ENCODE measurements at regions not wholly inside any gene's neighbourhood (a gene's known extent, or its start where the extent isn't known, plus 50 kb on each side); places are given as distances from the start of the nearest gene placed in this dataset.
"Not testable (repeated sequence)": the region's sequence is repeated elsewhere in the genome, so short reads cannot be mapped to it uniquely, and the experiment has no call there.

DNA sequence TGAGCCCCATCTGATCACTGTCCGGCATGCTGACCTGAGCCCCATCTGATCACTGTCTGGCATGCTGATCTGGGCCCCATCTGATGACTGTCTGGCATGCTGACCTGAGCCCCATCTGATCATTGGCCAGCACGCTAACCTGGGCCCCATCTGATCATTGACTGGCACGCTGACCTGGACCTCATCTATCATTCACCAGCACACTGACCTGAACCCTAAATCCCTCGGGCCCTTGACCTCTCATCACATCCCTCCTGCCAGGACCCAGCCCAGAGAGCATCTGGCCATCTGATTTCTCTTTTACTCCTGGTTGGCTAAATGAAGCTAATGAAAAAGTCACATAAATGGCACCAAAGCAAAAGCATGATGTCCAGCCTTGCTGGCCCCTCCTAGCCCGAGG is 207.1 kb downstream of the NDUFA10 start:
- no peak for DNase-seq

DNA sequence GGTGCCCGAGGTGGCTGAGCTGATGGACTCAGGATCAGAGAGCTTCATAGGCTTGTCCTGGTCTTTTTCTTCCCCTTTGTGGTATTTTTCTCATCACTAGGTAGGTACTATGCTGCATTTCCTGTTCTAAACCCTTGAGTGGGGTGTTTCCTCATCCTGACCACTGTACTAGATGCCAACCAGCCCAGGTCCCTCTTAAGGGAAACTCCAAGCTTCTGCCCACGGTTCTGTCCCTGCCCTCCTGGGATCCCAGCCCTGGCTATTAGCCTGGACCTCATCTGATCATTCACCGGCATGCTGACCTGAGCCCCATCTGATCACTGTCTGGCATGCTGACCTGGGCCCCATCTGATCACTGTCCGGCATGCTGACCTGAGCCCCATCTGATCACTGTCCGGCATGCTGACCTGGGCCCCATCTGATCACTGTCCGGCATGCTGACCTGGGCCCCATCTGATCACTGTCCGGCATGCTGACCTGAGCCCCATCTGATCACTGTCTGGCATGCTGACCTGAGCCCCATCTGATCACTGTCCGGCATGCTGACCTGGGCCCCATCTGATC is 207.6 kb downstream of the NDUFA10 start:
- not testable (repeated sequence) for DNase-seq

DNA sequence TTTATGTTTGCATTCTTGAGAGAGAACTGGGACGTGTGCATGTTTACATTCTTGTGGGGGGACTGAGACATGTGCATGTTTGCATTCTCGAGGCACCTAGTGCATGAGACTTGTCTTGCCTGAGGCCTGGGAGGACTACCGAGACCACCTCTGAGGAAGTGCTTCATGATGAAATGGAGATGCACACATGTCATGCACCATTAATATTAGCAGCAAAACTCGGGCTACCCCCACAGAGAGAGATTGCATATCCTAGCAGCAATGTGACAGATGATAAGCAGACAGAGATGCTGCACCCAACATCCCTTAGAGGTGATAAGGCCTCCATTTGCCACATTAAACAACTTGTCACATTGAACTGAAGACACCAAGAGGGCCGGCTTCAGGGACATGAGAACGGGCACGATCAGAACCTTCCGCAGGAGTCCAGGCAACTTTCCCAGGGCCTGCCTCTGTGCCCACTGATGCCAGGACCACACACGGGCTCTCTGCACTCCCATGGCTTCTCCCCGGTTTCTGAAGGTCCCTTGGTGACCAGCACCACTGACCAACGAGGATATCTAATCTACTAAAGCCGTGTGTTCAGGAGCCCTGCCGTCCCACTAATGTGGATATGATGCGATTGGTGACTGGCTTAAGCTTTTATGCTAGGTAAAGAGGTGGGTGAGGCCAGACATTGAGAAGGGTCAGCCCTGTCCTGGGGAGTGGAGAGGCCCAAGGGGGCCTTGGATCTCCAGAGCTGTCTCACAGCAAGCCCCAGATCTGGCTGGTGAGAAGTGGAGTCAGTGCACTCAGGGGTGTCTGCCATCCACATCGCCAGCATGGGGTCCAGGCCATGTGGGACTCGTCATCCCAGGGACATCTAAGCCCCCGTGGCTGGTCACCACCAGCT is 208.3 kb downstream of the NDUFA10 start:
- DNase-seq = no peak

DNA sequence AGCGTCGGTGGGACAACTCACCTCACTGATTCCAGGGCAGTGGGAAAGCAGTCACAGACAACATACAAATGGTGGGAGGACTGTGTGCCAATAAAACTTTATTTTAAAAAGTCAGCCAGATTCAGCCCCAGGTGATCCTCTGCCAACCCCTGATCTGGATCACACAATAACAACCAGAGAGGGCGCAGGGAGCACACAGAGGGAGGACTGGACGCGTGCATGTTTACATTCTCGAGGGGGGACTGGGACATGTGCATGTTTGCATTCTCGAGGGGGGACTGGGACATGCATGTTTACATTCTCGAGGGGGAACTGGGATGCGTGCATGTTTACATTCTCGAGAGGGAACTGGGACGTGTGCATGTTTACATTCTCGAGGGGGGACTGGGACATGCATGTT is 209.5 kb downstream of the NDUFA10 start:
- DNase-seq = no peak

DNA sequence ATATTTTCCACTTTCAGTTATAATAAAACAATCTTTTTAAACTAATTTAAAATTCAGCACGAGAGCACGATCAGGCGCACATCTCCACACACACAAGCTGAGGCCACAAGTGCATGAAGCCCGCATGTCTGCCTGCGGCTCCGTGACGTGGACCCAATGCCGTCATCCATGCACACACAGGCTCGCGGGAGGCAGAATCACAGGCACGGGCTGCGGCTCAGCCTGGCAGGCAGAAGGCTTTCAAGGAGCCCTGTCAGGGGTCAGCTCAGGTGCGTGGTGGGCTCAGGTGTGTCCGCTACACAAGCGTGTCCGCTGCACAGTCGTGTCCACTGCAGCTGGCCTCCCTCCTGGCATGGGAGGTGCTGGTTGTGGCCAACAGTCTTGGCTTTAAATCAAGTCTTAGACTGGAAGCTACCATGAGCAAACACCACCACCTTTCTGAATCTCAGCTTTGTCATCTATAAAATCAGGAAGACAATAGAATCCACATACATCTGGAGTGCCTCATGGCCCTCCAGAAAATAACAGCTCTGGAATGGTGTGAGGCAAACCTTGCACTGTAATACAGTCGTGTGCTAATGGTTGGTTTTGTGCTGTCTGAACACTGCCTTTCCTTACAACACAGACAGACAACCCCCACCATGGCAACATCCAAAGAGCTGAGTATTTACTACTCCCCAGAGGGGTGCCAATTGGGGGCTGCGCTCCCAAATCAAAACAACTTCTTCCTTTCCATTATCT is 210.1 kb downstream of the NDUFA10 start:
- DNase-seq = no peak

DNA sequence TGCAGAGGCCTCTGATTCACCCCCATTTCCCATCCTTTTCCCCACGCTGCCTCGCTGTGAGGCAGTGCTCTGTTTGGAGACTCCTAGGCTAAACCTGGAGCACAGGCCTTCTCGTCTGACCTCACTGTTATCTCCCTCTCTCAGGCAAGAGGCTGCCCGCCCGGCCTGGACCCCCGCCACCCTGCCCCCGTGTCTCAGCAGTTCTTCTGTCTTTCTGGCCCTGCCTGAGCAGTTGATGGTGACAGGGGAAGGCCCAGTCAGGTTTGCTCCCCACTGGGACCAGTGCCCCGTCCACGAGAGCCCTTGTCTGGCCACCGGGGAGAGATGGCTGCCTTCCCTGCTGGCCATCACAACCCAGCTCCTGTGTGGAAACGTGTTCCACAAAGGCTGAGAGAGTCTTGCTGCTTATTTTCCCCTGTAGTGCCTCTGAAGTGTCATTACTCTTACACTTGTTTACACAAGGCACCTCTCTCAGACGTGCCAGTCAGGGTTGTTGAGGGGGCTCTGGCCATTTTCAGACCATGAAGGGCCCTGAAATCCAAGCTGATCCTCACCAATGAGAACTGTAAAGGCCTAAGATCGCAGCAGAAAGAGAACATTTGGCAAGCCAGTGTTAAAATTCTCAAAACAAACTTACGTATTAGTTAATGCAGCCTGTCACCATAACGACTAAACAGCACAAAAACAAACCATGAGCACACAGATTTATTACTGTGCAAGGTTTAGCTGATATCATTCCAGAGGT is 210.9 kb downstream of the NDUFA10 start:
- no peak for DNase-seq

DNA sequence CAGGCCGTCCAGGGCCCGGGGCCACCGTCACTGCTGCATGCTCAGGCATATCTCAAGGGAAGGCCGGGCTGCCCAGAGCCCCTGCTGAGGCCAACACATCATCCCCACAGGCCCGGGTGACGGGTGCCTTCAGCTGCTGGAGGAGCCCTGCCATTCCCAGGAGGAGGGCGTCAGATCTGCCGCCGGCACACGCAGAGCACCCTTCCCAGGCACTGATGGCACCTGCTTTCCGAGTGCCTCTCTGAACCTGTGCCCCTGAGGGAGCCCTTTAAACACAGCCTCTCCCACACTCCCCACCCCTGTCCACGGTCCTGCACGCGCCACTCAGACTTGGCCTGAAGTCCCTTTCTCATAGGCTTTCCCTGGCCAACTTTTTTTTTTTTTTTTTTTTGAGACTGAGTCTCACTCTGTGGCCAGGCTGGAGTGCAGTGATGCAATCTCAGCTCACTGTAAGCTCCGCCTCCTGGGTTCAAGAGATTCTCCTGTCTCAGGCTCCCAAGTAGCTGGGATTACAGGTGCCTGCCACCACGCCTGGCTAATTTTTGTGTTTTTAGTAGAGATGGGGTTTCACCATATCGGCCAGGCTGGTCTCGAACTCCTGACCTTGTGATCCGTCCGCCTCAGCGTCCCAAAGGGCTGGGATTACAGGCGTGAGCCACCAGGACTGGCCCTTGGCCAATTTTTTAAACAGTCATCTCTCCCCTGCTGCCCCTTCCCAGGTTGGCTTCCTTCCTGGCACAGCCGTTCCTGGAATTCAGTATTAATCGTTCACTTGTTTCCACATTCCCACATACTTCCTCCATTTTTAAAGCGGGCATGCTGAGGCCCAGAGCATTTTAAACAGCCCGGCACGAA is 211.7 kb downstream of the NDUFA10 start:
- DNase-seq = no peak

DNA sequence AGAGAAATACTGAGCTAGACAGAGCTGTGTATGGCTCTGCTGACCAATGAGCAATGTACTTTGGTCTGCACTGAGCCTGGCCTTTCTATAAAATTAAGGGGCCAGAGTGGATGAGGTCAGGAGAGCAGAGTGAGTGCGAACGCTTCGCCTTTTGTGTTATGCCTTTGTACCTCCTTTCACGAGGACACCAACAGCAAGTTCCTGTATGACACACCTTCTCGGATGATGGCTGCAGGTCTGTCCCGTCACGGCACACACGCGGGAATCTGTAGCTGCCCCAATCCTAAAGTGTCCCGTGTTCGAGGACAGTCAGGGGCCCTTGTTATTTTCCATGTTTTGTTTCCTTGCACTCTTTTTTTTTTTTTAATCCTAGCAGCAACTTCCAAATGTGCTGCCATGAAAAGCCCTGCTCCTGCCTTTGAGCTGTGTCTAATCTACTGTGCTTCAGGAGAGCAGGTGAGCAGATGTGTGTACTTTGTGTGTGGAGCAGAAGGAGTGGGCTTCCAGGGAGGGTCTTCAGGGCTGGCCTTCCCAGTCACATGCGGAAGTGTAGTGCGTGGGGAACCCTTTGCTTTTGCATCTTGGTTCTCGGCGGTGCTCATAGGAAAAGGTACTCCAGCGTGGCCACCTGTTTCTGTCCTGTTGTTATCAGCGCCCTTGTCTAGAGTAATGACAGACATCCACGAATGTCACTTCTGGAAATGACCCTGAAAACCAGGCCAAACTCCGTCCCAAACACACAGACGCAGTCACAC is 213.2 kb downstream of the NDUFA10 start:
- no peak for DNase-seq

DNA sequence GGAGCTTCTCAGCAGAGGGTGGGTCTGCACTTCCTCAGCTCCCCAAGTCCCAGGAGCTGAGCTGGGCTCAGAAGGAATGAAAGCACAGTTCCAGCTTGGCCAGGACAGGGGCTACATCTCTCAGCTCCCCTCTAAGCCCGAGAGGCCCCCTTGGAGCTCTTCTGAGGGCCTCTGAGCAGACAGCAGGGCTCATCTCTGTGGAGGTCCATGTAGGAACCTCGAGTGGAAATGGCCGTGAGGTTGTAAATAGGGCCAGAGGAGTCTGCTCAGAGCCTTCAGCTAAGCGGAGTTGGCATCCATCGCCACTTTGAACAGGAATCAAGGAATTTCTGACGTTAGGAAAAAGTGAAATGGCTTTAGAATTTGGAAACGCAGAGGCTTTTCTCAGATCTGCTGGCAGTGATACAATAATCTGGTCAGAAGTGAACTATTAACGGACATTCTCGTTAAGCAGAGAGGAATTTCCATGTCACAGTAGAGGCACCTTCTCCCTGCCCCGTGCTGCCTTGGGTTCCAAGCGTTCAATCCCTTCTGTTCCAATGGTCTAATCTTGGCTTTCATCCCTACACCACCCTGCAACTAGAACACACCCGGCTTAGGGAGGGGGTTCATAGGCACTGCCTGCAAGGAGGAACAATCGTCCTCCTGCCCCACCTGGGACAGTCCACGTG is 213.9 kb downstream of the NDUFA10 start:
- DNase-seq = no peak

DNA sequence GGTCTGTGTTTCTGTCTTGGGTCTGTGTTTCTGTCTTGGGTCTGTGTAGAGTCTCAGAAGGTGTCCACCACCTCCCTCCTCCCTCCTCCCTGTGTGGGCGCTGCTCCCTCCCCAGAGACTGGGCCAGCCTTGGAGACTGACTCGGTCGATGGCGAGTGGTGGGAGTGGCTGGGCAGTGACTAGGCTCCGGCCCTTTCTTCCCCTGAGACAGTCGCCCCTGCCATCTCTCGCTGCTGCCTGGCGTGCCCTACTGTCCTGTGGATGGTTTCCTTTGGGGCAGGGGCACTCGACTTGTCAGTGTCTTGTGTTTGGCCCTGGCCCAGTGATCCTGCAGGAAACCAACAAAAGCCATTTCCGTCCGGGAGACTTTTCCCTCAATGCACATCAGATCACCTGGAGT is 215.8 kb downstream of the NDUFA10 start:
- no peak for DNase-seq

DNA sequence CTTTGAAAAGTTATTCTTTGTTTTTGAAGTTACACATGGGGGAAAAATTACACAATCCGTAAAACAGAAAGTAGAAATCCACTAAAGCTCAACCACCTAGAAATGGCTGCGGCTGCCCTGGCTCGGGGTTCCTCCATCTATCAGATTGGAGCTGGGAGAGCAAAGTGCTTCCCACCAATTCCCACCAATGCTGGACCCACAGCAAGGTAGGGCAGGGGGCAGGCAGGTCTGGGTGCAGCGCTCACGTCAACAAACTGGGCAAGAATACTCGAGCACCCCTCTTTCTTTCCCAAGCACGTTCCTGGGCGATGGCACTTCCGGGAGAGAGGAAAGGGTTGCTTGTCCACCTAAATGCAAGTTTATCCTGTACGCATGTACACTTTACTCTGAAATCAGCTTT is 217.6 kb downstream of the NDUFA10 start:
- no peak for DNase-seq

DNA sequence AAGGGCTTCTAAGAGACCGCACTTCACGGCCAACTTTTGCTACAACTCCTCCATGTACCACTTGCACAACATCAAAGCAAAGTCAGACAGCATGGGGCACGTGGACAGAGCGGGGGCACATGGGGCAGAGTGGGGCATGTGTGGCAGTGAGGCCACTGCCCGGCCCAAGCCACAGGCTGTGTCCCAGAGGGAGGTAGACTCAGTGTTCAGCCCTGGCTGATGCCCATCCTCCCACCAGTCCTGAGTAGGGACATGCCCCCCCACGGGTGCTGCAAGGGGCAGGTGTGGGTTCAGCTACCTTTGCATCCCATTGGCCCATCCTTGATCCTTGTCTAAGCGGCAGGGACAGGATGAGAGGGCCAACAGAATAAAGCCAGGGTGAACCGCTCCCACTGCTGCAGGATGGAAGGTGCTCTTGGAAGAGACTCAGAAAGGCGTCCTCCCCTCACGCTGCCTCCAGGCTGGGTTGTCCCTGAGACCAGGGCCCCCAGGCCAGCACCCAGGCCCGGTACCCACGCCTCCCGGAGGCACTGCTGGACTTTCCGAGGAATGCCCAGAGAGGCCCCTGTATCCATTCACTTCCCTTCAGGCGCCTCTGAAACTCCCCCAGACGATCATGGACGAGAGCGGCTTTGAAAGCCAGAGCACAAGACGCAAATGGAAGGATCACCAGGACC is 218.2 kb downstream of the NDUFA10 start:
- DNase-seq = no peak

DNA sequence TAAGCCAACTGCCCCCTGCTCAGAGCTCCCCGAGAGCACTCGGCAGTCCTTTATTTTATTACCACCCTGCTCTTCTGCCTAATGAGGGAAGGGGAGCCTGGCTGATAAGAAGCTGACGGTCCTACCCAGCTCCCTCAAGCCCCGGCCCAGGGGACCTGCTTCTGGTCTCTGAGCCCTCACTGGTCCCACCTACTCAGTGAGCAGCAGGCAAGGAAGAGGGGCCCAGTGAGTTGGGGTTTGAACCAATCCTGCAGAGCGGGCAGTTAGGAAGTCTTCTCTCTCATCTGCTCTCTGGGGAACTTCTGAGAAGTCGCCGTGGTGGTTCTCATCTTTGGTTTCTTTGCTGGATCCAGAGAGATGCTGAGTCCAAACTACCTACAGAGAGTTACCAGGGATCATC is 218.9 kb downstream of the NDUFA10 start:
- no peak for DNase-seq

DNA sequence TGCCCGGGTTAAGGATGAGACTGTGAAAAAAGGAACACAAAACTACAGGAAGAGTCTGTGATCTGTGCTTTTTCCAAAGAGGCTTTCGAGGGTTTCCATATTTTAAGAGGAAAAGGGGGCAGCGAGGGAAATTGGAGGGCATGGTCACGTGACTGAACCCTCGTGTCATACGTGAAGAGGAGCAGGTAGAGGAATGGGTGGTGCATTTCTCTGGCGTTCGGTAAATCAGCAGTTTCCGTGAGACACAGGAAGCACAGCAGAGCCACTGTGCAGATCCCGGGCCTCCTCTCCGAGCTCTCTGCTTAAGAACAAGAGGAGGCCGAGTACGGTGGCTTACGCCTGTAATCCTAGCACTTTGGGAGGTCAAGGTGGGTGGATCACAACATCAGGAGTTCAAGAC is 219.7 kb downstream of the NDUFA10 start:
- no peak for DNase-seq

DNA sequence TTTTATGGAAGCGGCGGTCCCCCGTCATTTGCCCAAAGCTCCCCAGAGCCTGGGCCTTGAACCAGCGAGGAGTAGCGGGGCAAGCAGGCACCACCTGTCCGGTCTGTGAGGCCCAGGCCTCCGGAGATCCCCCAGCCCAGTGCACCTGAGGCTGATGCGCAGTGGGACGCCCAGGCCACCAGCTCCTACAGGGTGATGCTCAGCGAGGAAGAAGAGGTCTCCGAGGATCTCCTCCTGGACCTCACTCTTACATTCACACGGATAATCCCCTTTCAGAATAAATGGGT is 220.2 kb downstream of the NDUFA10 start:
- DNase-seq = no peak

DNA sequence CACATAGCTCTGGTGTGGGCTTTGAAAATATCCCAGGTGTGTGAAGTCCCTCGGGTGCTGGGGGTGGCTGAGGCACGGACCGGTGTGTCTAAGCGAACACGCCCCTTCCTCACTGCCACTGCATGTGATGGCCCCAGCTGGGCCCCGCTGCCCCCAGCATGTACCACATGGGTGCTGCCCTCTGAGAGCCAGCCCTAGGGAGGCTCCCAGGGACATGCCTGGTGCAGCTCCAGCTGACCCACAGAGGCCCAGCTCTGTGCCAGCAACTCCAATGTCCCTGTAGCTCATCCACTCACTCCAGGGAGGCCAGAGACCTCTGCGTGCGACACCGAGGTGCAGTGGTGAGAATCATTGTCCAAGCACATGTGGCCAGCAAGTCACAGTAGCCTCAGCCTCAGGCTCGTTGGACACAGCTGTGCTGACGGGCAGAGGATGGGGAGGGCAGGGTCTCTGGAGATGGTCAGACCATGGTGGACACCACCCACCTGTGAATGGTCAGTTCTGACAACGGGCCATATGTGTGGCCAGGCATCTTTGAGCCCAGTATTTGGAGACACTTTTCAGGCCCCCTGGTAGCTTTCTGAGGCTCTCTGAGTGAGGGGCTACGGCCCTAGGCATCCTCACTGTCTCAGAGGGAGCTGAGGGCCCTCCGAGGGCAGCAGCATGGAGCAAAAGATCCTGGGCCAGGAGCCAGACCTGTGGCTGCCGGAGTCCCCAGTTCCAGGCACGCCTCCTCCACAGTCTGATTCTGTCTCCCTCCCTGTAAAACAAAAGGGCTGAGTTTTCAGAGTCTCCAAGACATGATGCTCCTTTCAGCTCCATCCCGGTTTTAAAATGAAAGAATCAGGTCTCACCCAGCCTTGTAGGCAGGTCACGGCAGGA is 220.7 kb downstream of the NDUFA10 start:
- DNase-seq = no peak

DNA sequence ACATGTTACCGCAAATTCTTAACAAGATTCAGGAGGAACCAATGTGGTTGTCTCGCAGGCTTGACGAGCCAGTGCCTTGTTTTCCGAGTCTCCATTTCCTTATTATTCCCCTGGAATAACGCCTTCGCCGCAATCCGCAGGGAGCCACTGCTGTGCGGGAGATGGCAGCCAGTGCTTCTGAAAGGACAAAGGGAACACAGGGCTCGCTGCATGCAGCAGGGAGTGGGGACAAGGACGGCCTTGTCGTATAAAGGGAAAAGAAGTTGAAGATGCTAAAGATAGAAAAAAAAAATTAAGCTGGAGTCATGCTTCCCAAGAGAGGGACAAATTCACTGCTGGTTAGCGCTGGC is 221.4 kb downstream of the NDUFA10 start:
- no peak for DNase-seq

DNA sequence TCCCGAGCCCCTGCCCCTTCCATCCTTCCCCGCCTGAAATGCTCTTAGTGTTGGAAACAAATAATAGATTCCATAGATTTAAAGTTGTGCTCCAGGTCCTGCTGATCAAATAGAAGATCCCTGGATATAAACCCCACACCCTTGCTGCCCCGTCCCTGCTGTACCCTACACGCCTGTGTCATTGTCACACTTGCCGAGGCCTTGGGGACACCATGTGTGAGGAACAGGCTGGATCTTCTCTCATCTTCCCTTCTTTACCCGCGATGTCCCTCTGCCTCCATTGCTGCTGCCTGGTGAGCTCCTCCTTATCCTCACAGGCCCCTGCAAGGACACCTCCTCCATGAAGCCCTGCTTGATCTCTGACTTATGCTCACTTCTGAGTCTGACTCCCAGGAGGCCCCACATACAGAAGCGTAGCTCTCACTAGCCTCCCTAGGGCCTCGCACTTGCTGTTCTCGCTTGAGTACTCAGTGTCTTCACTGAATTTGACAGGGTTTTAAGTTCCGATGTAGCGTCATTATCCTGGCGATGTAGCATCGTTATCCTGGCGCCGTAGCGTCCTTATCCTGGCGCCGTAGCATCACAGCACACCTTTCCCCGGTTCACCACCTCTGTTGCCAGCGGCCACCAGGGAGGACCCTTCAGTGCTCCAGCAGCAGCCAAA is 221.9 kb downstream of the NDUFA10 start:
- DNase-seq = no peak

DNA sequence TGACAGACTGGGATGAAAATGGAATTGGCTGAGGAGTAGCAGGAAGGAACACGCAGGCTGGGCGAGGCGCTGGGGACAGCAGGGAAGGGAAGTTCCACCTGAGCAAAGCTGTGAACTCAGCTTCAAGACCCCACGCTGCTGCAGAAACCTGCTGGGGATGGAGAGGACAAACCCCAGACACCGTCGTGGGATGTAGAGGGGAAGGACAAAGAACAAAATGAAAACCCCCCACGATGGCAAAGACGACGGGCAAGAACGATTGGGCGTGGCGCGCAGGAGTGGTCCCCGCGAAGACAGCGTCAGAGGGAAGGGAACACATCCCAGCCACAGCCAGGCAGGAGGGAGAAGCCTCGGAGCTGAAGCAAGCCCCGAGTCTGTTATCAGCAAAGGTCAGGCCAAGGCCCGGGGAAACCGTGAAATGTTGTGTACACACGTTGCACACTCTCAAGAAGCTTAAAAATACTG is 222.9 kb downstream of the NDUFA10 start:
- DNase-seq = no peak

Measured in Kasumi-1 (cell line).